HG03520 (cell line): ENCODE measurements at regions not wholly inside any gene's neighbourhood (a gene's known extent, or its start where the extent isn't known, plus 50 kb on each side); places are given as distances from the start of the nearest gene placed in this dataset.

Source experiments
- ATAC-seq: cut with Tn5 transposase; IDR thresholded peaks from one replicate; pipeline ENCODE4 v1.9.1; 2021; ENCODE audit warnings: mild to moderate bottlenecking, moderate library complexity; ENCODE audit not compliant: unreplicated experiment

- ATAC-seq, result peak; percentile 85
Measured at GRCh38 chr9:73219985-73220626, 68.4 kb downstream of the ANXA1 start.

- no peak for ATAC-seq
Measured at GRCh38 chr9:73223594-73223993, 71.9 kb downstream of the ANXA1 start.

DNA sequence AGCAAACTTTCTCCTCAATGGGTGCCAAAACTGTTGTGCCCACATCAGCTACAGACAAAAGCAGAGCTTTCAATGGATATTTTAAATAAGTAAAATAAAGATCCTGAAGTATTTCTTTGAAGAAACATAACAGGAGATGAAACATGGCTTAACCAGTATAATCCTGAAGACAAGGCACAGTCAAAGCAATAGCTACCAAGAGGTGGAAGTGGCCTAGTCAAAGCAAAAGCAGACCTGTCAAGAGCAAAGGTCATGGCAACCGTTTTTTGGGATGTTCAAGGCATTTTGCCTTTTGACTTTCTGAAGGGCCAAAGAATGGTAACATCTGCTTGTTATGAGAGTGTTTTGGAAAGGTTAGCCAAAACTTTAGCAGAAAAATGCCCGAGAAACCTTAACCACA is 77.9 kb downstream of the ANXA1 start:
- ATAC-seq, result peak; percentile 50

GRCh38 chr9:73230251-73230650 is 78.6 kb downstream of the ANXA1 start:
- ATAC-seq, result no peak

GRCh38 chr9:73231203-73231602 is 79.5 kb downstream of the ANXA1 start:
- no peak for ATAC-seq

DNA sequence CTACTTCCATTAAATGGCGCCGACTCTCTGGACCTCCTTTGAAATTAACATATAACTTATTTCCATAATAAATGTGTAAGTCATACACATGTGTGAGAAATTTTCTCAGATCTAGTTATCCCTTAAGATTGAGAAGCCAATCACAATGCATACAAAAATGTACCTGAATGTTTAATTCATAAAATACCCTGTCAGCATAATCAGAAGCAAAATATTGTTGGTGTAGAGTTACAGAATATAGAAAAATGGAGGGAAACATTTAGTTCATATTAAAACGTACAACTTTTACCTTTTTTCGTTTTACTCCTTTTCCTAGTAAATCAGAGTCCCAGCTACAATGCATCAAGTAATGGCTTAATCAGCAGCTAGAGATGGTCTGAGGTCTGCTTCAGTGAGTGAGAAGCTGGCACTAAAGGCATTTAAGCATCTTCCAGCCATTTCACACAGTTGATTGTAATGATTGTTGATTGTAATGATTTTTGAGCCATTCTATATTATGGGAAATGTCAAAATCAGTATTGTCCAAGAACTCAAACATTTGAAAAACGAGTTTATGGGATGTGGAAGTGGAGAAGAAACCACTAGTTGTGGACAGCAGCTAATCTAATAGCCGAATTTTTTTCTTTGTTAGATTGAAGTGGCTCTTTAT is 81.8 kb downstream of the ANXA1 start:
- no peak for ATAC-seq

DNA sequence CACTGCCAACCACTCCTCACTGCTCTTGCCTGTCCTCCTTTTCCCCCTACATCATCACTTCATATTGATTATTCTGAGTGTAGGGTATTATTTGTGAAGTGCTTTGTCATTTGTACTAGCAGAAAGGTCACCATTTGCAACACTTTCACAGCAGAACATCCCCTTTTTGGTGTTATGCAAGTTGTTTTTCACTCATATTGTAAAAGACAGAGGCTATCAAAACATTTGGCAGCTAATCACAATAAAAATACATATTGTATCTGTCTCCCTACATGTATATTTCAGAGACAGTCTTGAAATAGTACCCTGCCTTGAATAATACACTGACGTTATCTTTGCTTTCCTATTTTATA is 82.3 kb downstream of the ANXA1 start:
- ATAC-seq, result no peak

- no peak for ATAC-seq
Measured at GRCh38 chr9:73237140-73237539, 85.5 kb downstream of the ANXA1 start.

DNA sequence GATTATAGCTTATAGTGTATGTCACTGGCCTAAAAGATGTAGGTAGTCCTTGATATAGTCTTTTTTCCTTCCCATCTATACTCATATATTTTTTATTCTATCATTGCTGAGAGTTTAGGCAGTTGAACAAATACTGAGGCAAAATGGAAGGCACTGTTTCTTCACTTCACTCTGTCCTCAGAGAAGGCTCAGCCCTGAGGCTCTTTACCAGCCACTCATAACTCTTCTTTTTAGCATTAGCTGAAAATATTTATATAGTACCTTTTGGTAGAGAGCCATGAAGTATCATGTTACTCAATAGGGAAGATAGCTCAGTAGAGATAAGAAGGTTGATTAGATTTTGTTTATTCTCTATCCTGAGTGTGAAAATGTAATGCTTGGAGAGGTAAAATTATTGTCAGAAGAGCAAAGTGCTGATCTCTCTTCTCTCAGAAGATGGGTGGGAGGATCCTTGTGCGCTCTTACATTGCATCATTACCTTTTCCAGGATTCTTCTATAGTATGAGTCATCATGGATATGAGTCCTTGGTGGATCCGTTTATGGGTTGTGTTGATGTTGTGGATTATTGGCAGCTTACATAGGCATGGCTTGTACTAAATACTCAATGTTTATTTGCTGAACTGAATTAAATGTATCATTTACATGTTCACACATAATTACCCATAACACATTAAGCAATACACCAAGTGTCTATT is 88.1 kb downstream of the ANXA1 start:
- no peak for ATAC-seq

- no peak for ATAC-seq
Measured at GRCh38 chr9:73243078-73243477, 91.4 kb downstream of the ANXA1 start.

DNA sequence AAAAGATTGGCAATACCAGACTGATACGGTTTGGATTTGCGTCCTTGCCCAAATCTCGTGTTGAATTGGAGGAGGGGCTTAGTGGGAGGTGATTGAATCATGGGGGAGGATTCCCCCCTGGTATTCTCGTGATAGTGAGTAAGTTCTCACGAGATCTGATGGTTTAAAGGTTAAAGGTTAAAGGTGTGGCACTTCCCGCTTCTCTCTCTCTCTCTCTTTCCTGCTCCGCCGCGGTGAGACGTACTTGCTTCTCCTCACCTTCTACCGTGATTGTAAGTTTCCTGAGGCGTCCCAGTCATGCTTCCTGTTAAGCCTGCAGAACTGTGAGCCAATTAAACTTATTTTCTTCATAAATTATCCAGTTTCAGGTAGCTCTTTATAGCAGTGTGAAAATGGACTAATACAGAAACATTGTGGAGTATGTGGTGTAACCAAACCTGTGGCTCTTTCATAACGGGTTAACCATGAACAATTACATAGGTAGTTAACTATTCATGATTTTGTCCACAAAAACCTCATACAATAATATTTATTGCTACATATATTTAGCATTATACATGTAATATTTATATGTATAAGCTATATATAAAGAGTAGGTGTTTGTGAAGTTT is 107.5 kb downstream of the ANXA1 start:
- no peak for ATAC-seq

DNA sequence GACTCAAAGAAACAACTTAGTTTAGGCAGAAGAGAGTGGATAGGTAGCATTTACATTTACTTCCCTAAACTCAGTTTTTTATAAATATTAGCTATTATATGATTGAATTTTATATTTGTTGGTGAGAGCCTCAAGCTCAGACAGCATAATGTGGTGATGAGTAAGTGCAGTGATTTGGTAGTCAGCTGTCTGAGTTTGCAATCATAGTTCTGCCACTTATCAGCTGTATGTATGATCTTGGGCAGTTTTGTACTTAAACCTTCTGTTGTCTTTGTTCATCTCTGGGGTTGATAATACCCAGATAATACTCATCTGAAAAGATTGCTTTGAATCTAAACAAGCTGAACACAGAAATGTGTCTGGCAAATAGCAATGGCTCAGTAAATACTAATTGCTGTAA is 108.8 kb downstream of the ANXA1 start:
- no peak for ATAC-seq

- ATAC-seq, result no peak
Measured at GRCh38 chr9:73264631-73265030, 113.0 kb downstream of the ANXA1 start.

DNA sequence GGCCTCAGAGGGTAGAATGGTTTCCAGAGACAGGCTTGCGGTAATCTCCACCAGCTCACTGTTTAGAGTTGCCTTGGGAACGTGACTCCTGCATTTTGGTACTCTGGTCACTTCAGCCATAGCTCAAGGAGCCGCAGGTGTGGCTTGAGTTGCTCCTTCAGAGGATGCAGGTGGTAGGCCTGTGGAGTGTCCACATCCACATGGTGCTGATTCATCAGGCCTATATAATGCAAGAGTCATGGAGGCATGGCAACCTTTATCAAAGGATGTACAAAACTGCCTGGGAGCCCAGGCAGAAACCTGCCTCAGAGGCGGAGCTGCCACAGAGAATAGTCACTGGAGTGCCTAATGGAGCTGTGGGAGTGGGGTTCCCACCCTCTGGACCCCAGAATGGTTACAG is 114.2 kb downstream of the ANXA1 start:
- no peak for ATAC-seq

DNA sequence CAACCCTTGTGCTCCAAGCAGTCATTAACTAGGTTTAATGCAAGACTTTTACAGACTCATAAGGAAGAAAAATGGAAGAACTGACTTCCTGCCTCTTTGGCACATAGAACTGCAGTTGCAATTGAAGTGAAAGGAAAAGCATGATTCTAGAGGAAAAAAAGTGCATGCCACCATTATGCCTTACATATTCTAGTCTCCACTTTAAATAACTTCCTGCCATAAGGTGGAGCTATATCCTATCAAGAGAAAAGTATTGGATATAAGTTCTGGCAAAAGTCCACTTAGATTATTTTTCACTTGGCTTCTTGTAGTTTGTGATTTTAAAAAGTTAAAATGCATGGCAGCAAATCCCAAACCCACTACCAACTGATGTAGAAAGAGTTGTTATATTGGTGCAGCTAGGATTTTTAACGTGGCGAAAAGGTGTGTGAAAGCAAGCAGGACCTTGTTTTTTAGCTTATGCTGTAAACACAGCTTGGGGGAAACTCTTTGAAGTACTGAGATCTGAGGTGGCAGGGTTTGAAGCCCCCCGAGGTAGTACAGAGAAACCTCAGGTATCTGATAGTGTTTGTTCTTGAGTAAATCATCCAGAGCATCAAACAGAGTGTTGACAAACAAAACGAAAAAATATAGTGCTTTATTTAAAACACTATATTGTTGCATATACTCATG is 117.9 kb downstream of the ANXA1 start:
- no peak for ATAC-seq

DNA sequence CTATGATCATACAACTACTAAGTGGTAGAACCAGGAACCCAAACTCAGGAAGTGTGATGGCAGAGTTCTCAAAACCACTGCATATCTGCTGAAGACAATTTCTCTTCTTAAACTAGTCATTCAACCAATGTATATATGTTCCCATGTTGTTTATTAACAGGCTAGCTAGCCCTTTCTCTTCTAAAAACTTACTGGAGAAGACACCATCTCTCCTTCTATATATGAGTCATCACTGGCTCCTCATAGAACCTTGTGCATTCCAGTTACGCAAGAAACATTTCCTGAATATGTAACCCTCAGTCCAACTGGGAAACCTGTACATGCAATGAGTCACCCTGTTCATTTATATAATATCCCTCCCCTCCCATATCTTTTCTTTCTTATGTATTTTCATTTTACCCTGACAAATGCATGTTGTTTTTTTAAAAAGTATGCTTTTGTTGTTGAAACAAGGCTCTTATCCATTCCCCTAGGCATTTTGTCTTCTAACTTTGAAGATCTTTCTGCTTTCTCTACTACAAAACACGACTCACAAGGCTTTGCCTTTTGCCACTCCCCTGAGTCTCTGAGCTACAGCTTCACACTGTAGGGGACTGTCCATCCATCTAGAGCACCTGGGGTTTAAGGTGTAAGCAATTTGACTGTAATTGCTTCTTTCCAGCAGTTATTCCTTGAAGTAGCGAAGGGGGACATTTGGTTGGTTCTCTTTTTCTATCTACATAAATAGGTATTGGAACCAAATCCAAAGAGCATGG is 119.5 kb downstream of the ANXA1 start:
- ATAC-seq, result no peak

GRCh38 chr9:73280113-73280512 is 128.4 kb downstream of the ANXA1 start:
- ATAC-seq, result no peak

- no peak for ATAC-seq
Measured at GRCh38 chr9:73284377-73284776, 132.7 kb downstream of the ANXA1 start.

DNA sequence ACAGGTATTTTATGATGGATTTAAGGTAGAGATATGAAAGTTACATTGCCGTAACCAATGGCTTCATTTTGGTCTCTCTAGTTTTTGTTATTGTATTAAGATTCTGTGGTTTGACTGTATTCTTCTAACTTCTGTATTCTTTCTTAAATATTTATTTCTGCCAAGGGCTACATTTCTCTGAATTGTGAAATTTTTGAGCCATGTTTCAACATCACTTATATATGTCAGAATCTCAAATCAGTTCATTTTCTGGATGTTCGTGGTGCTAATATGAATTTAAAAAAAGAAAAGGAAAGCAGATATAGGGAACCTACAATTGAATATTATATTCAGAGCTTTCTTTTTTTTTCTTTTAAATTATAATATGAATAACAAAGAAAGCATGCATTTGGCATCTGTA is 142.7 kb downstream of the ANXA1 start:
- no peak for ATAC-seq

DNA sequence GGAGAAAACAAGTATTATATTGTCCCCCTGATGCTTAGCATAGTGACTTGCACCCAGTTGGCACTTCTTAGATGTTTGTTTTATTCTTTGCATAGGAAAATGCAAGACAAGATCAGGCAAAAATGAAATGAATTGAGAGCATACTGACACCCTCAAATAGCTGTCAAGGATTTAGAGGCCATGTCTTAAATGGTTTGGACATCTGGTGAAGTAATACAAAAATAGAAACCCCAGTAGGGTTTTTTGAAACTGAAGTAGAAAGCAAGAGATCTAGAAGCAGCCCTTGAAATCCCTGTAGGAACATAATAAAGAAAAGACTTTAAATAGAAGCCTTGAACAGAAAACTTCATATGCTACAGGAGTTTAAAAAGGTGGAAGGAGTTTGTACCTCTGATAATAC is 174.3 kb downstream of the ANXA1 start:
- ATAC-seq, result no peak

- ATAC-seq, result no peak
Measured at GRCh38 chr9:73327149-73327548, 175.5 kb downstream of the ANXA1 start.
